Ovary (tissue), 3 donors: ENCODE measurements at regions not wholly inside any gene's neighbourhood (a gene's known extent, or its start where the extent isn't known, plus 50 kb on each side); places are given as distances from the start of the nearest gene placed in this dataset.
"Not testable (repeated sequence)": the region's sequence is repeated elsewhere in the genome, so short reads cannot be mapped to it uniquely, and the experiment has no call there.

Source experiments
- POLR2A ChIP-seq: fragments of 450-650 bp; IDR thresholded peaks from one replicate; pipeline ENCODE4 v1.6.1; 2017; ENCODE audit warnings: antibody characterized with exemption, mild to moderate bottlenecking, moderate library complexity
- TF ChIP-seq, protein P1 (sequence below), 3 donors: fragments of 450-650 bp in 2 of 3; fragments of 200-600 bp in 1 of 3; IDR thresholded peaks; one replicate each; pipeline versions ENCODE4 v1.5.1 to v1.8.0; 2016 to 2022; ENCODE audit warnings: antibody characterized with exemption in 3 of 3, mild to moderate bottlenecking in 1 of 3
- donor health status: DM: no; HTN: no; CAD: no.

DNA sequence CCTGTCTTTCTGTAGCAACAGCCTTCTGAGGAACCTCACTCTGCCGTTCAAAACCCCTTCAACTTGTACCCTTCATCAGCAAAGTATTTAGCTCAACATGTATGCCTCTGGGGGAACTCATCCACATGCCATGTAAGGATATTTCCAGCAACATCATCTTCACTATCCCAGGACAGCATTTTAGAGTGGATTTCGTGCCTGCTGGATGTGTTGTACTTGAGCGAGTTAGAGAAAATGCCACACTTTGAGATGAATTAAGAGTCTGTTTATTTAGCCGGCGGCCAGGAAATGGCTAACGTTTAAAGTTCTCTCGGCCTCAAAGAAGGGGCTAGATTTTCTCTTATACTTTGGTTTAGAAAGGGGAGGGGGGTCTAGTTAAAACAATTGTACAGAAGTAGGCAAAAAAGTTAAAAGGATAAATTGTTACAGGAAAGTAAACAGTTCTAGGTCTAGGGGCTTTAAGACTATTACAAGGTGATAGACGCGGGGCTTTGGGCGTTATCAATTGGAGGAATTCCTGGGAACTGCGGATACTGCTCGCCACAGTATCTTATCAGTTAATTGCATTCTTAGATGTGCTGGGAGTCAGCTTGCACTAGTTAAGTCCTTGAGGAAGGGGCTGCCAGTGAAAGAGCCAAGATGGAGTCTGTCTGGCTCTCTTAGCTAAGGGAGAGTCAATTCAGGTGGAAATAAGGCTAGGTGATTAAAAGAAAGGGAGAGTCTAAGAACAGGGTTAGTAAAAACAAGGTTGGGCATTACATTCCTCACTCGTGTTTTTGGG is 95.0 kb downstream of the ALG1L2 start:
- TF ChIP-seq, protein P1, sequence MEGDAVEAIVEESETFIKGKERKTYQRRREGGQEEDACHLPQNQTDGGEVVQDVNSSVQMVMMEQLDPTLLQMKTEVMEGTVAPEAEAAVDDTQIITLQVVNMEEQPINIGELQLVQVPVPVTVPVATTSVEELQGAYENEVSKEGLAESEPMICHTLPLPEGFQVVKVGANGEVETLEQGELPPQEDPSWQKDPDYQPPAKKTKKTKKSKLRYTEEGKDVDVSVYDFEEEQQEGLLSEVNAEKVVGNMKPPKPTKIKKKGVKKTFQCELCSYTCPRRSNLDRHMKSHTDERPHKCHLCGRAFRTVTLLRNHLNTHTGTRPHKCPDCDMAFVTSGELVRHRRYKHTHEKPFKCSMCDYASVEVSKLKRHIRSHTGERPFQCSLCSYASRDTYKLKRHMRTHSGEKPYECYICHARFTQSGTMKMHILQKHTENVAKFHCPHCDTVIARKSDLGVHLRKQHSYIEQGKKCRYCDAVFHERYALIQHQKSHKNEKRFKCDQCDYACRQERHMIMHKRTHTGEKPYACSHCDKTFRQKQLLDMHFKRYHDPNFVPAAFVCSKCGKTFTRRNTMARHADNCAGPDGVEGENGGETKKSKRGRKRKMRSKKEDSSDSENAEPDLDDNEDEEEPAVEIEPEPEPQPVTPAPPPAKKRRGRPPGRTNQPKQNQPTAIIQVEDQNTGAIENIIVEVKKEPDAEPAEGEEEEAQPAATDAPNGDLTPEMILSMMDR (IDR thresholded peaks at IDR 0.05), result not testable (repeated sequence)
- TF ChIP-seq POLR2A, result not testable (repeated sequence)
